CD4-positive, CD25-positive, alpha-beta regulatory T cell (primary cell): ENCODE measurements at regions not wholly inside any gene's neighbourhood (a gene's known extent, or its start where the extent isn't known, plus 50 kb on each side); places are given as distances from the start of the nearest gene placed in this dataset.

Experiments
- ATAC-seq, 2 donors: fragments of 150-1000 bp; cut with Tn5 transposase; one replicate each; pipeline ENCODE4 v1.10.0; 2021; ENCODE audit warnings: low read depth in 2 of 2, moderate number of reproducible peaks in 2 of 2, moderate library complexity in 1 of 2
- DNase-seq, 3 donors: peaks; one replicate each; pipeline versions ENCODE4 v3.0.0 to v3.0.0-alpha.2; 2012 to 2022; ENCODE audit warnings: mixed read lengths in 1 of 3
- H3K27ac ChIP-seq: one replicate; pipeline ENCODE4 v1.7.0; 2013; ENCODE audit warnings: mild to moderate bottlenecking, low read length; ENCODE audit not compliant: insufficient read depth, poor library complexity, severe bottlenecking
- H3K27me3 ChIP-seq: one replicate; pipeline ENCODE4 v1.7.0; 2013; ENCODE audit warnings: low read length; ENCODE audit not compliant: control insufficient read depth, insufficient read depth
- H3K36me3 ChIP-seq: one replicate; pipeline ENCODE4 v1.7.0; 2013; ENCODE audit warnings: mild to moderate bottlenecking, low read length, moderate library complexity; ENCODE audit not compliant: control insufficient read depth, insufficient read depth
- H3K4me1 ChIP-seq: 2 replicates; pipeline ENCODE4 v1.7.0; 2013; ENCODE audit warnings: mild to moderate bottlenecking, low read length; ENCODE audit not compliant: insufficient read depth, control insufficient read depth, poor library complexity, severe bottlenecking
- H3K4me3 ChIP-seq: one replicate; pipeline ENCODE4 v1.7.0; 2013; ENCODE audit warnings: low read depth, mild to moderate bottlenecking, low read length, moderate library complexity
- H3K9me3 ChIP-seq, 2 experiments: 1 replicate in 1 of 2; 2 replicates in 1 of 2; pipeline ENCODE4 v1.7.0; 2013; ENCODE audit warnings: low read length in 2 of 2, mild to moderate bottlenecking in 1 of 2, moderate library complexity in 1 of 2; ENCODE audit not compliant: control insufficient read depth in 2 of 2
- H3K27ac Mint-ChIP-seq, 3 donors: one replicate each; pipeline ENCODE4 v1.8.0; 2020 to 2022; ENCODE audit warnings: mild to moderate bottlenecking in 3 of 3, mixed read lengths in 3 of 3, moderate library complexity in 2 of 3
- H3K27me3 Mint-ChIP-seq: one replicate; pipeline ENCODE4 v1.8.0; 2022; ENCODE audit warnings: mild to moderate bottlenecking, mixed read lengths
- H3K36me3 Mint-ChIP-seq: one replicate; pipeline ENCODE4 v1.8.0; 2020; ENCODE audit warnings: mixed read lengths
- H3K4me1 Mint-ChIP-seq, 4 donors: one replicate each; pipeline ENCODE4 v1.8.0; 2020 to 2022; ENCODE audit warnings: mixed read lengths in 4 of 4, mild to moderate bottlenecking in 1 of 4
- H3K4me3 Mint-ChIP-seq, 4 donors: one replicate each; pipeline ENCODE4 v1.8.0; 2020 to 2022; ENCODE audit warnings: mild to moderate bottlenecking in 4 of 4, mixed read lengths in 4 of 4, moderate library complexity in 3 of 4
- H3K9me3 Mint-ChIP-seq, 7 donors: one replicate each; pipeline ENCODE4 v1.8.0; 2020 to 2022; ENCODE audit warnings: mixed read lengths in 7 of 7, mild to moderate bottlenecking in 3 of 7, moderate library complexity in 2 of 7

DNA sequence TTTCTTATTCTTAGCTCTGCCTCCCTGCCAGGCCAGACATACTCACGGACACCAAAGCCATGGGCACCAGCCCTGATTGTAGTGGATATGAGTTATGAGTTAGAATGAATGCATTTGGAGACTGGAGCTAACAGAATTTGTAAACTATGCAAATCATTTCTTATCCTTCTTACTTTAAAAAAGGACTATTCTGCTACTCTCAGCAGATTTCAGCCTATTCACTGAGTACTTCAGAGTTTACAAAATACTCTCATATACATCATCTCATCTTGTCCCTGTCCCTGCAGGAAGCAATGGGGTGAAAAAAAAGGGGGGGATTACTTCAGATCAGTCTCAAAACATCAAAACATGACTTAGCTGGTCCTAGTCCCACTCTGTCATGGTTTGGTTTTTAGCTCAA is 541.4 kb upstream of the PLXNA2 start:
- H3K27ac ChIP-seq = no peak overlapping the region
- ATAC-seq = no peak

GRCh38 chr1:208787219-208787618 is 543.0 kb upstream of the PLXNA2 start:
- ATAC-seq (no peak), DNase-seq (no peak)
- H3K27me3 Mint-ChIP-seq = peaks cover 5% of the 10 kb centered on the region
- Histone ChIP-seq H3K9me3 (no peaks in the 10 kb centered on the region), H3K4me1 (no peaks in the 10 kb centered on the region), H3K27me3 (no peaks in the 10 kb centered on the region), H3K27ac (no peak overlapping the region), H3K4me3 (no peak overlapping the region), H3K36me3 (no peaks in the 10 kb centered on the region)
- H3K36me3 Mint-ChIP-seq = no peaks in the 10 kb centered on the region
- H3K4me1 Mint-ChIP-seq = no peaks in the 10 kb centered on the region
- peaks cover 0 to 3% (median 0%) of the 10 kb centered on the region in 7 donors for H3K9me3 Mint-ChIP-seq
- no peak overlapping the region for H3K27ac Mint-ChIP-seq
- no peak overlapping the region for H3K4me3 Mint-ChIP-seq

More for the DNA sequence above, 541.4 kb upstream of the PLXNA2 start:
- no peaks in the 10 kb centered on the region for H3K4me1 Mint-ChIP-seq
- H3K27me3 Mint-ChIP-seq = peaks cover 5% of the 10 kb centered on the region
- no peaks in the 10 kb centered on the region for H3K36me3 Mint-ChIP-seq
- H3K27ac Mint-ChIP-seq = no peak overlapping the region
- no peak overlapping the region for H3K4me3 ChIP-seq
- H3K4me3 Mint-ChIP-seq = no peak overlapping the region
- peaks cover 0 to 3% (median 0%) of the 10 kb centered on the region in 7 donors for H3K9me3 Mint-ChIP-seq
- H3K4me1 ChIP-seq = no peaks in the 10 kb centered on the region
- H3K9me3 ChIP-seq = no peaks in the 10 kb centered on the region
- H3K36me3 ChIP-seq = no peaks in the 10 kb centered on the region
- no peaks in the 10 kb centered on the region for H3K27me3 ChIP-seq
- DNase-seq = no peak

GRCh38 chr1:208788013-208788540 is 543.9 kb upstream of the PLXNA2 start:
- no peaks in the 10 kb centered on the region for H3K9me3 ChIP-seq
- no peaks in the 10 kb centered on the region for H3K27me3 ChIP-seq
- no peak overlapping the region for H3K4me3 Mint-ChIP-seq
- no peaks in the 10 kb centered on the region for H3K4me1 ChIP-seq
- no peak overlapping the region for H3K27ac Mint-ChIP-seq
- no peaks in the 10 kb centered on the region for H3K36me3 Mint-ChIP-seq
- H3K4me1 Mint-ChIP-seq = no peaks in the 10 kb centered on the region
- no peaks in the 10 kb centered on the region for H3K36me3 ChIP-seq
- no peak overlapping the region for H3K27ac ChIP-seq
- H3K9me3 Mint-ChIP-seq = peaks cover 0 to 3% (median 0%) of the 10 kb centered on the region in 7 donors
- DNase-seq (no peak), ATAC-seq (no peak)
- H3K27me3 Mint-ChIP-seq = peaks cover 5% of the 10 kb centered on the region
- no peak overlapping the region for H3K4me3 ChIP-seq

DNA sequence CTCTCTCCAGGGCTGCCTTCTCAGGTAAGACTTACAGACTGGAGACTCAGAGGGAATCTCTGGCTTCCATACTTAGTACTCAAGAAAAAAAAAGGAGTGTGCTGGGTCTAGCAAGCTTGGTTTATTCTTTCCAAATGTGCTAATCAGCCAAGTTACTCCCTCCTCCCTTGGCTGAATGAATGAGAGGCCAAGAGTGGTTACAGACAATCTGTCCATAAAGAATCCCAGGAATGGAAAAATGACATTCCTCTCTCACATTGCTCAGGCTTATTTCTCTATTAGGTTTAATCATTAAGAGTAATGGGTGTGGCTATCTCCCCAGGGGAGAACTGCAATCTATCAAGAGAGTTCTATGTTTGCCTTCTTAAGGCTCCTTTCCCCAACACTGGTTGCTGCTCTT is 547.3 kb upstream of the PLXNA2 start:
- H3K4me3 ChIP-seq = no peak overlapping the region
- H3K36me3 Mint-ChIP-seq = no peaks in the 10 kb centered on the region
- H3K4me3 Mint-ChIP-seq = no peak overlapping the region
- no peaks in the 10 kb centered on the region for H3K4me1 Mint-ChIP-seq
- ATAC-seq = no peak
- no peak for DNase-seq
- H3K27ac ChIP-seq = no peak overlapping the region
- H3K27ac Mint-ChIP-seq = no peak overlapping the region
- no peaks in the 10 kb centered on the region for H3K4me1 ChIP-seq
- H3K36me3 ChIP-seq = no peaks in the 10 kb centered on the region
- peaks cover 0 to 3% (median 0%) of the 10 kb centered on the region in 7 donors for H3K9me3 Mint-ChIP-seq
- H3K27me3 ChIP-seq = no peaks in the 10 kb centered on the region
- H3K9me3 ChIP-seq = no peaks in the 10 kb centered on the region
- H3K27me3 Mint-ChIP-seq = peaks cover 5% of the 10 kb centered on the region

GRCh38 chr1:208793861-208794345 is 549.7 kb upstream of the PLXNA2 start:
- no peaks in the 10 kb centered on the region for H3K4me1 Mint-ChIP-seq
- Histone ChIP-seq H3K36me3 (no peaks in the 10 kb centered on the region), H3K27ac (no peak overlapping the region), H3K9me3 (no peaks in the 10 kb centered on the region), H3K4me3 (no peak overlapping the region), H3K4me1 (no peaks in the 10 kb centered on the region), H3K27me3 (no peaks in the 10 kb centered on the region)
- ATAC-seq (no peak), DNase-seq (no peak)
- no peak overlapping the region for H3K4me3 Mint-ChIP-seq
- no peaks in the 10 kb centered on the region for H3K36me3 Mint-ChIP-seq
- peaks cover 0 to 3% (median 0%) of the 10 kb centered on the region in 7 donors for H3K9me3 Mint-ChIP-seq
- no peak overlapping the region for H3K27ac Mint-ChIP-seq
- H3K27me3 Mint-ChIP-seq = no peaks in the 10 kb centered on the region

- Mint-ChIP-seq H3K4me3 (no peak overlapping the region), H3K27me3 (no peaks in the 10 kb centered on the region), H3K36me3 (no peaks in the 10 kb centered on the region), H3K9me3 (peaks cover 0 to 2% (median 0%) of the 10 kb centered on the region in 7 donors), H3K27ac (no peak overlapping the region), H3K4me1 (no peaks in the 10 kb centered on the region)
- Histone ChIP-seq H3K4me3 (no peak overlapping the region), H3K27me3 (no peaks in the 10 kb centered on the region), H3K9me3 (no peaks in the 10 kb centered on the region), H3K36me3 (no peaks in the 10 kb centered on the region), H3K4me1 (no peaks in the 10 kb centered on the region), H3K27ac (no peak overlapping the region)
- no peak for ATAC-seq
- no peak for DNase-seq
Measured at GRCh38 chr1:208799186-208799585, 555.0 kb upstream of the PLXNA2 start.

DNA sequence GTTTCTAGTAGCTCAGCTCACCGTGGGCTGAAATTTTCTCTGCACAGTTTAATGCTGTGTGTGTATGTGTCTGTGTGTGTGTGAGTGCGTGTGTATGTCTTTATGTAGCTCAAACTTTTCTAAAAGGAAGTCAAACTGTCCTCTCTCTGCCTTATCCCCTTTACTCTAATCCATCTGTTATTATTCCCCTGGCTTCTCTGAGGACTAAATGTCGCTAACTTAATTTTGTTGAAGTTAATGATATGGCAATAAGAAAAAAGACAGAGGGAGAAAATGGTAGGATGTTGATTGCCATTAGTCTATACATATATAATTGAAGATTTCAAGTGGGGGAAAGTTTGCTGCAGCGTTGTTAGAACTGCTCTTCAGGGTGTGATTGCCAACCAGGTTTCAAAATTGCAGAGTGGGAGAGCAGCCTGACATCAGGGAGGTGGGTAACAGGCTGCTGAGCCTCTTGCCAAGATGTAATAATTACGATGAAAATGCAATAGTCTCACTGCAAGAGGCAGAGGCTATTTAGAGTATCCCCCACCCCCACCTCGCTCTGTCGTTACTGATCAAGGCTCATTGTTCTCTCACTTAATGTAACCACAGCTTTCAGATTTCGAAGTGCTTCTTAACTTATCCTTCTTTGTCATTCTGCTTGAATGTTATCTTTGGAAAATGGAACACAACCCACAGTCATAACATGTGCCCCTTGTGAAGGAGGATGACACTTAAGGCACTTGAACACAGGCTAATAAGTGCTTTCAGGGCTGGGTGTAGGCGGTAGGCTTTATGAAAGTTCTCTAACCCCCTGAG is 559.0 kb upstream of the PLXNA2 start:
- H3K9me3 ChIP-seq = no peaks in the 10 kb centered on the region
- no peak overlapping the region for H3K27ac ChIP-seq
- no peaks in the 10 kb centered on the region for H3K36me3 Mint-ChIP-seq
- H3K4me1 Mint-ChIP-seq = no peaks in the 10 kb centered on the region
- H3K36me3 ChIP-seq = no peaks in the 10 kb centered on the region
- no peaks in the 10 kb centered on the region for H3K27me3 Mint-ChIP-seq
- ATAC-seq (no peak), DNase-seq (no peak)
- no peak overlapping the region for H3K4me3 ChIP-seq
- H3K27me3 ChIP-seq = no peaks in the 10 kb centered on the region
- no peaks in the 10 kb centered on the region for H3K4me1 ChIP-seq
- no peak overlapping the region for H3K4me3 Mint-ChIP-seq
- H3K27ac Mint-ChIP-seq = peak overlapping the region in 1 of 3 donors; percentile 67
- H3K9me3 Mint-ChIP-seq = peaks cover 0 to 3% (median 0%) of the 10 kb centered on the region in 7 donors
